Sigmoid colon (tissue), 6 donors: ENCODE measurements at regions not wholly inside any gene's neighbourhood (a gene's known extent, or its start where the extent isn't known, plus 50 kb on each side); places are given as distances from the start of the nearest gene placed in this dataset.

Experiments
- DNase-seq: peaks from one replicate; pipeline ENCODE4 v3.0.0-alpha.2; 2019
- H3K27ac ChIP-seq, 4 donors: fragments of 200-600 bp; sonication (generic); one replicate each; pipeline ENCODE4 v1.5.1; 2016 to 2019; ENCODE audit warnings: mild to moderate bottlenecking in 1 of 4
- H3K27me3 ChIP-seq, 3 donors: fragments of 200-600 bp; sonication (generic); one replicate each; pipeline ENCODE4 v1.5.1; 2019; ENCODE audit warnings: mild to moderate bottlenecking in 1 of 3
- H3K36me3 ChIP-seq, 4 donors: fragments of 200-600 bp; sonication (generic); one replicate each; pipeline ENCODE4 v1.5.1; 2016 to 2019
- H3K4me1 ChIP-seq, 4 donors: fragments of 200-600 bp; sonication (generic); one replicate each; pipeline ENCODE4 v1.5.1; 2017 to 2019
- H3K4me3 ChIP-seq, 4 donors: fragments of 200-600 bp; sonication (generic); one replicate each; pipeline ENCODE4 v1.5.1; 2017 to 2019; ENCODE audit warnings: mild to moderate bottlenecking in 2 of 4, moderate library complexity in 1 of 4
- H3K9me3 ChIP-seq, 4 donors: fragments of 200-600 bp in 3 of 4; sonication (generic) in 3 of 4; one replicate each; pipeline versions ENCODE4 v1.5.1 to v1.6.1; 2013 to 2019
- EP300 ChIP-seq, 4 donors: sonication (generic); formaldehyde crosslinking; IDR thresholded peaks; one replicate each; pipeline ENCODE4 v1.6.1; 2017; ENCODE audit warnings: antibody characterized with exemption in 4 of 4
- POLR2A ChIP-seq, 2 donors: fragments of 450-650 bp; IDR thresholded peaks; one replicate each; pipeline ENCODE4 v1.6.1; 2016; ENCODE audit warnings: antibody characterized with exemption in 2 of 2, mild to moderate bottlenecking in 2 of 2, moderate library complexity in 2 of 2
- POLR2AphosphoS5 ChIP-seq, 4 donors: sonication (generic); formaldehyde crosslinking; IDR thresholded peaks; one replicate each; pipeline ENCODE4 v1.6.1; 2017; ENCODE audit warnings: antibody characterized with exemption in 4 of 4
- WGBS, 2 donors: extraction: QIAGEN DNeasy Blood & Tissue Kit; methylation state at CpG; one replicate each; pipeline ENCODE4 v1.1.7; 2013; 5-methylcytosine and 5-hydroxymethylcytosine counted together
- intact Hi-C: fragments of 100-400 bp; cut with DNase I; formaldehyde crosslinking; loops from one replicate; pipeline ENCODE4 v1.15.1; 2023
- TF ChIP-seq, protein P1 (sequence below), 4 experiments: fragments of 450-650 bp in 3 of 4; fragments of 200-600 bp in 1 of 4; IDR thresholded peaks; one replicate each; pipeline ENCODE4 v1.5.1; 2016 to 2019; ENCODE audit warnings: antibody characterized with exemption in 4 of 4, mild to moderate bottlenecking in 3 of 4, moderate library complexity in 2 of 4
- donor health status: healthy with polysubstance abuse.
- donor health status: healthy.

DNA sequence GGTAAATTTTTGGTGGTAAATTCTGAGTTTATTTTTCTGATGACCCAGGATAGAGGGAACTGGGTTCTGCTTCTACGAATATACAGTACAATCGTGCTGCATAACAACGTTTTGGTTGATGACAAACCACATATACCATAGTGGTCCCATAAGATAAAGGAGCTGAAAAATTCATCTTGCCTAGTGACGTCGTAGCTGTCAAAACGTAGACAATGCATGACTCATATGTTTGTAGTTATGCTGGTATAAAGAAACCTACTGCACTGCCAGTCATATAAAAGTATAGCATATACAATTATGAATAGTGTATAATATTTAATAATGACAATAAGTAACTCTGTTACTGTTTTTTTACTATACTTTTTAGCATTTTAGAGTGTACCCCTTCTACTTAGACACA lies 244.0 kb downstream of the GAS1 start:
- H3K4me1 ChIP-seq, result peaks cover 0 to 34% (median 24%) of the 10 kb centered on the region in 4 donors
- H3K27ac ChIP-seq, result no peak overlapping the region
- TF ChIP-seq POLR2AphosphoS5 (IDR thresholded peaks at IDR 0.05) (no peak), EP300 (IDR thresholded peaks at IDR 0.05) (no peak), POLR2A (IDR thresholded peaks at IDR 0.05) (no peak)
- TF ChIP-seq, protein P1, sequence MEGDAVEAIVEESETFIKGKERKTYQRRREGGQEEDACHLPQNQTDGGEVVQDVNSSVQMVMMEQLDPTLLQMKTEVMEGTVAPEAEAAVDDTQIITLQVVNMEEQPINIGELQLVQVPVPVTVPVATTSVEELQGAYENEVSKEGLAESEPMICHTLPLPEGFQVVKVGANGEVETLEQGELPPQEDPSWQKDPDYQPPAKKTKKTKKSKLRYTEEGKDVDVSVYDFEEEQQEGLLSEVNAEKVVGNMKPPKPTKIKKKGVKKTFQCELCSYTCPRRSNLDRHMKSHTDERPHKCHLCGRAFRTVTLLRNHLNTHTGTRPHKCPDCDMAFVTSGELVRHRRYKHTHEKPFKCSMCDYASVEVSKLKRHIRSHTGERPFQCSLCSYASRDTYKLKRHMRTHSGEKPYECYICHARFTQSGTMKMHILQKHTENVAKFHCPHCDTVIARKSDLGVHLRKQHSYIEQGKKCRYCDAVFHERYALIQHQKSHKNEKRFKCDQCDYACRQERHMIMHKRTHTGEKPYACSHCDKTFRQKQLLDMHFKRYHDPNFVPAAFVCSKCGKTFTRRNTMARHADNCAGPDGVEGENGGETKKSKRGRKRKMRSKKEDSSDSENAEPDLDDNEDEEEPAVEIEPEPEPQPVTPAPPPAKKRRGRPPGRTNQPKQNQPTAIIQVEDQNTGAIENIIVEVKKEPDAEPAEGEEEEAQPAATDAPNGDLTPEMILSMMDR (IDR thresholded peaks at IDR 0.05), result no peak
- H3K4me3 ChIP-seq, result no peak overlapping the region
- no peaks in the 10 kb centered on the region for H3K9me3 ChIP-seq
- DNase-seq, result no peak
- 33 to 55% methylated on average over 6 of the region's 6 CpGs for WGBS, 2 donors
- no peaks in the 10 kb centered on the region for H3K36me3 ChIP-seq
- intact Hi-C loops, result no loop called here
- no peaks in the 10 kb centered on the region for H3K27me3 ChIP-seq

DNA sequence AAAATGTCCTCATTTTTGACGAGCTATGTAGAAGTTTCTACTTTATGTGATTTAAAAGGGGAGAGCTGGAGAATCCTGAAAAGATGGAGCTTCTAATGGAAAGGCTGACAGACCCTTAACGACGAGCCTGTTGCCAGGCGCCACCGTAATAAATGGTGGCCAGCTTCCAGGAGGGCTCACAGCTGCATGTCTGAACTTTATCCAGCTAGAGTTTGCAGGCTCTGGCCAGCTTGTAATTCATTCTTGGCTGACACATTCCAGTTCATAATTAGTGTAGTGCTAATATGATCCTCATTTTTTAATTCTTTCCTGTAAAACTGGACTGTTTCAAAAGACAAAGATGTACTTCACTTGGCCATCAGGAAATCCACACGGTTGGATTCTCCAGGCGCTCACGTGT lies 246.7 kb downstream of the GAS1 start:
- H3K27ac ChIP-seq, result peak overlapping the region; percentile 15 to 47 (median 32)
- H3K27me3 ChIP-seq, result no peaks in the 10 kb centered on the region
- DNase-seq, result no peak
- 20 to 46% methylated on average over 8 of the region's 8 CpGs for WGBS, 2 donors
- no peak overlapping the region for H3K4me3 ChIP-seq
- intact Hi-C loops, result no loop called here
- peaks cover 0 to 41% (median 25%) of the 10 kb centered on the region in 4 donors for H3K4me1 ChIP-seq
- no peak for TF ChIP-seq EP300 (IDR thresholded peaks at IDR 0.05)
- no peak for TF ChIP-seq POLR2A (IDR thresholded peaks at IDR 0.05)
- TF ChIP-seq, protein P1 (IDR thresholded peaks at IDR 0.05), result no peak
- TF ChIP-seq POLR2AphosphoS5 (IDR thresholded peaks at IDR 0.05), result peak in 3 of 4 donors; percentile 28 to 66 (median 66)
- no peaks in the 10 kb centered on the region for H3K9me3 ChIP-seq
- H3K36me3 ChIP-seq, result no peaks in the 10 kb centered on the region

DNA sequence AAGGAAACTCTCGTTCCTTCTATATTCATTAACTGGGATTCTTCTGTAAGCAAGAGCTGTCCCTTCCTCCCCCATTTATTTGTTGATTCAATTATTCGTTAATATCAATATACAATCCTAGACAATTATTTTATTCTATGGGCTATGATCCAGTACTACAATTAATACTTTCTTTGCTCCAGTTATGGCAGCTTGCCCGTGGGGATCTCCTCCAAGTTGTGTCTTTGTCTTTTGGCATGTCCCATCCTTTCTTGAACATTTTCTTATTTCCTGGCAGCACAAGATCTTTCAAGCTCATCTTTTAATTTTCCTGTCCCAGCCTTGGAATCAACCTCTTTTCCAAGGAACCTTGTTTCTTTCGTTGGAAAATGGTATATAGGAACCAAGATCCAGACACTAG lies 249.3 kb downstream of the GAS1 start:
- no peaks in the 10 kb centered on the region for H3K27me3 ChIP-seq
- intact Hi-C loops, result no loop called here
- no peak overlapping the region for H3K27ac ChIP-seq
- no peak for TF ChIP-seq POLR2A (IDR thresholded peaks at IDR 0.05)
- TF ChIP-seq, protein P1 (IDR thresholded peaks at IDR 0.05), result no peak
- TF ChIP-seq EP300 (IDR thresholded peaks at IDR 0.05), result no peak
- TF ChIP-seq POLR2AphosphoS5 (IDR thresholded peaks at IDR 0.05), result no peak
- DNase-seq, result no peak
- no peaks in the 10 kb centered on the region for H3K36me3 ChIP-seq
- WGBS, 2 donors, result 68 to 73% methylated on average over 4 of the region's 4 CpGs
- peaks cover 0 to 38% (median 23%) of the 10 kb centered on the region in 4 donors for H3K4me1 ChIP-seq
- no peak overlapping the region for H3K4me3 ChIP-seq
- no peaks in the 10 kb centered on the region for H3K9me3 ChIP-seq

DNA sequence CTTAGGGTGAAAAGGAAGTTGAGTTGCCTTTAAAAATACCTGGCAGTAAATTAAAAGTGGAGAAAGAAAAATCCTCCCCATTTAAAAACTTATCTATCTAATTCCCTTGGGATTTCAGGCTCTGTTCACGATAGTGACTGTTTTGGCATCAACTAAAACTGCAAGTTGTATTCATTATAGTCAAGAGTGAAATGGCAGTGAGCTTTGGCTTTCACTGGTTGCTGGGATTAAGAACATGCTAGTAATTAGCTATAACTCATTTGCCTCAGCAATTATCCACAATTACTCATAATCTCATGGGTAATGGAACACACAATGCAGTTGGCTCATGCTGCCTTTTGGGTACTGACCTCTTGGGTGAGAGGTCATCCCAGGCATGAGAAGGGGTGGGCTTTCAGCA lies 250.1 kb downstream of the GAS1 start:
- no peak for DNase-seq
- no peaks in the 10 kb centered on the region for H3K9me3 ChIP-seq
- H3K27ac ChIP-seq, result no peak overlapping the region
- H3K36me3 ChIP-seq, result no peaks in the 10 kb centered on the region
- TF ChIP-seq EP300 (IDR thresholded peaks at IDR 0.05) (no peak), POLR2A (IDR thresholded peaks at IDR 0.05) (no peak), POLR2AphosphoS5 (IDR thresholded peaks at IDR 0.05) (no peak)
- TF ChIP-seq, protein P1 (IDR thresholded peaks at IDR 0.05), result no peak
- no peak overlapping the region for H3K4me3 ChIP-seq
- intact Hi-C loops, result no loop called here
- 76 to 84% methylated on average over 1 of the region's 1 CpG for WGBS, 2 donors
- H3K4me1 ChIP-seq, result peaks cover 0 to 38% (median 23%) of the 10 kb centered on the region in 4 donors
- H3K27me3 ChIP-seq, result no peaks in the 10 kb centered on the region

DNA sequence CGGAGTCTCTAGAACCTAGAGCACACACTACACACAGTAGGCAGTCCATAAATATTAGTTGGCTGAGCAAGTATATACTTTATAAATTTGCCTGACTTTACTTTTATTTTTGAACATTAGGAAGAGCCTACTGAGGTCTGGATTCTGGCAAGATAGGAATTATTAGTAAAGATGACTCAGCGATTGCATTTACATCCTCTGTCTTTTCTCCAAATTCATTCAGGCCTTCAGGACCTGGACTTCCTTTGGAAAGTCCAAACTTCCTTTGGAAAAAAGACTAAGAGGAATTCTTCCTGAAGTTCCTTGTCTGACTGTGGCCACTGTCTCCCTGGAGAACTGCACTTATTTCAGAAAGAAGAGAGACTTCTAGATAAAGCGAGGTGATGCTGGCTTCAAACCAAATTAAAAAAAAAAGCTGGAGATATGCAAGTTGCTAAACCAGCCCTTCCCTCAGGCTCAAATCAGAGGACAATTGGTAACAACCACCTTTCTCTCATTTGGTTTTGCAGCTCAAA lies 251.3 kb downstream of the GAS1 start:
- TF ChIP-seq POLR2AphosphoS5 (IDR thresholded peaks at IDR 0.05) (no peak), POLR2A (IDR thresholded peaks at IDR 0.05) (no peak), EP300 (IDR thresholded peaks at IDR 0.05) (no peak)
- TF ChIP-seq, protein P1 (IDR thresholded peaks at IDR 0.05), result no peak
- no peaks in the 10 kb centered on the region for H3K36me3 ChIP-seq
- H3K4me3 ChIP-seq, result no peak overlapping the region
- H3K27me3 ChIP-seq, result no peaks in the 10 kb centered on the region
- no peak overlapping the region for H3K27ac ChIP-seq
- no peaks in the 10 kb centered on the region for H3K9me3 ChIP-seq
- peaks cover 0 to 30% (median 17%) of the 10 kb centered on the region in 4 donors for H3K4me1 ChIP-seq
- 80 to 89% methylated on average over 3 of the region's 3 CpGs for WGBS, 2 donors
- intact Hi-C loops, result no loop called here
- DNase-seq, result no peak
